ENCODE measurements at regions not wholly inside any gene's neighbourhood (a gene's known extent, or its start where the extent isn't known, plus 50 kb on each side); places are given as distances from the start of the nearest gene placed in this dataset.

GRCh38 chr9:118751848-118752223 lies 617.4 kb downstream of the BRINP1 start:
- TF ChIP-seq CTCF (optimal IDR thresholded peaks at IDR 0.05 in 1 of 3, IDR thresholded peaks at IDR 0.05 in 1 of 3, conservative IDR thresholded peaks at IDR 0.05 in 1 of 3; ENCODE audit: extremely low read depth in 1 of 3, insufficient read depth in 2 of 3, low read length in 3 of 3) (no peak), EZH2 (IDR thresholded peaks at IDR 0.05; ENCODE audit: low read length) (no peak)
